ENCODE measurements at regions not wholly inside any gene's neighbourhood (a gene's known extent, or its start where the extent isn't known, plus 50 kb on each side); places are given as distances from the start of the nearest gene placed in this dataset.
"Not testable (repeated sequence)": the region's sequence is repeated elsewhere in the genome, so short reads cannot be mapped to it uniquely, and the experiment has no call there.

DNA sequence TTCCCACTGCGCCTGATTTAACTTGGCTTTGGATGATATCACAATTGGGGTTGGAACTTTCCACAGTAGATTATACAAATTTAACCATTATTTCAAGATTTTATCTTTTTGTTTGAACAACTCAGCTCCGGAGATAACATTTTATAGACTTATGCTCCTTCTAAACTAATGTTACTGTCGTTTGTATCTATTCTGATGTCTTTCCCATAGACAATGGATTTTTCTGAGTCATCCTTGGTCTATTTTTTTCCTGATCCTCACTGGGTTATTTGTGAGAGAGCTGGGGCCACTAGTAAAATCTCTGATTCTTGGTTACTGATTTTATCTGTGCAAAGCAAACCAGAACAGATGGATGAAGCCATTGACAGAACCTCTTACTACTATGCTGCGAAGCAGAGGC is 175.1 kb downstream of the SLC38A4 start:
- TF ChIP-seq POLR2AphosphoS5 (IDR thresholded peaks at IDR 0.05) (no peak), POLR2A (IDR thresholded peaks at IDR 0.05) (no peak)
- TF ChIP-seq, protein P1, sequence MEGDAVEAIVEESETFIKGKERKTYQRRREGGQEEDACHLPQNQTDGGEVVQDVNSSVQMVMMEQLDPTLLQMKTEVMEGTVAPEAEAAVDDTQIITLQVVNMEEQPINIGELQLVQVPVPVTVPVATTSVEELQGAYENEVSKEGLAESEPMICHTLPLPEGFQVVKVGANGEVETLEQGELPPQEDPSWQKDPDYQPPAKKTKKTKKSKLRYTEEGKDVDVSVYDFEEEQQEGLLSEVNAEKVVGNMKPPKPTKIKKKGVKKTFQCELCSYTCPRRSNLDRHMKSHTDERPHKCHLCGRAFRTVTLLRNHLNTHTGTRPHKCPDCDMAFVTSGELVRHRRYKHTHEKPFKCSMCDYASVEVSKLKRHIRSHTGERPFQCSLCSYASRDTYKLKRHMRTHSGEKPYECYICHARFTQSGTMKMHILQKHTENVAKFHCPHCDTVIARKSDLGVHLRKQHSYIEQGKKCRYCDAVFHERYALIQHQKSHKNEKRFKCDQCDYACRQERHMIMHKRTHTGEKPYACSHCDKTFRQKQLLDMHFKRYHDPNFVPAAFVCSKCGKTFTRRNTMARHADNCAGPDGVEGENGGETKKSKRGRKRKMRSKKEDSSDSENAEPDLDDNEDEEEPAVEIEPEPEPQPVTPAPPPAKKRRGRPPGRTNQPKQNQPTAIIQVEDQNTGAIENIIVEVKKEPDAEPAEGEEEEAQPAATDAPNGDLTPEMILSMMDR (IDR thresholded peaks at IDR 0.05): no peak
- Histone ChIP-seq H3K4me1 (replicated peaks) (no peaks in the 10 kb centered on the region), H3K36me3 (no peaks in the 10 kb centered on the region), H3K9me3 (no peaks in the 10 kb centered on the region), H3K27ac (no peak overlapping the region), H3K27me3 (replicated peaks; ENCODE audit: insufficient read depth) (no peaks in the 10 kb centered on the region), H3K4me3 (no peak overlapping the region)
- DNase-seq (ENCODE audit: low spot score): no peak
- intact Hi-C loops (cut with DNase I): loop anchor here (10.0 kb wide), 1 partner anchor 76 kb away; no protein-coding TSS in a partner anchor
- 24% methylated on average over 4 of the region's 4 CpGs for WGBS

DNA sequence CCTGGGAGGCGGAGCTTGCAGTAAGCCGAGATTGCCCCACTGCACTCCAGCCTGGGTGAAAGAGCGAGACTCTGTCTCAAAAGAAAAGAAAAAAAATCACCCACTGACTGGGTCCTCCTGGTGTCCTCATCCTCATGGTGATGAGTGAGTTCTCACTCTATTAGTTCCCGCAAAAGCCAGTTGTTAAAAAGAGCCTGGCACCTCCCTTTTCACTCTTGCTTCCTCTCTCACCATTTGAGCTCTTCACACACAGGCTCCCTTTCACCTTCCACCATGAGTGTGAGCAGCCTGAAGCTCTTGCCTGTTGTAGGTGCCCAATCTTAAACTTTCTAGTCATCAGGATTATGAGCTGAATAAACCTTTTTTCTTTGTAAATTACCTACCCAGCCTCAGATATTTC is 176.4 kb downstream of the SLC38A4 start:
- intact Hi-C loops (cut with DNase I): no loop called here
- Histone ChIP-seq H3K4me1 (replicated peaks) (no peaks in the 10 kb centered on the region), H3K9me3 (no peaks in the 10 kb centered on the region), H3K4me3 (no peak overlapping the region), H3K27ac (no peak overlapping the region), H3K27me3 (replicated peaks; ENCODE audit: insufficient read depth) (no peaks in the 10 kb centered on the region), H3K36me3 (no peaks in the 10 kb centered on the region)
- DNase-seq (ENCODE audit: low spot score): no peak
- TF ChIP-seq POLR2A (IDR thresholded peaks at IDR 0.05) (no peak), POLR2AphosphoS5 (IDR thresholded peaks at IDR 0.05) (no peak)
- TF ChIP-seq, protein P1 (IDR thresholded peaks at IDR 0.05): no peak
- 98% methylated on average over 4 of the region's 4 CpGs for WGBS

DNA sequence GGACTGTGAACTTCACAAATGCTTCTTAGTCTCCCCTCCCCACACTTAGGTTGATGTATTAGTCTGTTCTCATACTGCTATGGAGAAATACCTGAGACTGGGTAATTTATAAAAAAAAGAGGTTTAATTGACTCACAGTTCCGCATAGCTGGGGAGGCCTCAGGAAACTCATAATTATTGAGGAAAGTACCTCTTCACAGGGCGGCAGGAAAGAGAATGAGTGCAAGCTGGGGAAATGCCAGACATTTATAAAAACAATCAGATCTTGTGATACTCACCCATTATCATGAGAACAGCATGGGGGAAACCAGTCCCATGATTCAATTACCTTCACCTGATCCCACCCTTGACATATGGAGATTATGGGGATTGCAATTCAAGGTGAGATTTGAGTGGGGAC is 178.8 kb downstream of the SLC38A4 start:
- H3K9me3 ChIP-seq: no peaks in the 10 kb centered on the region
- TF ChIP-seq POLR2A (IDR thresholded peaks at IDR 0.05) (no peak), POLR2AphosphoS5 (IDR thresholded peaks at IDR 0.05) (no peak)
- TF ChIP-seq, protein P1 (IDR thresholded peaks at IDR 0.05): no peak
- H3K4me1 ChIP-seq (replicated peaks): no peaks in the 10 kb centered on the region
- H3K27ac ChIP-seq: no peak overlapping the region
- no peaks in the 10 kb centered on the region for H3K36me3 ChIP-seq
- no peaks in the 10 kb centered on the region for H3K27me3 ChIP-seq (replicated peaks; ENCODE audit: insufficient read depth)
- WGBS: 75% methylated on average over 2 of the region's 2 CpGs
- DNase-seq (ENCODE audit: low spot score): no peak
- no peak overlapping the region for H3K4me3 ChIP-seq
- intact Hi-C loops (cut with DNase I): no loop called here

DNA sequence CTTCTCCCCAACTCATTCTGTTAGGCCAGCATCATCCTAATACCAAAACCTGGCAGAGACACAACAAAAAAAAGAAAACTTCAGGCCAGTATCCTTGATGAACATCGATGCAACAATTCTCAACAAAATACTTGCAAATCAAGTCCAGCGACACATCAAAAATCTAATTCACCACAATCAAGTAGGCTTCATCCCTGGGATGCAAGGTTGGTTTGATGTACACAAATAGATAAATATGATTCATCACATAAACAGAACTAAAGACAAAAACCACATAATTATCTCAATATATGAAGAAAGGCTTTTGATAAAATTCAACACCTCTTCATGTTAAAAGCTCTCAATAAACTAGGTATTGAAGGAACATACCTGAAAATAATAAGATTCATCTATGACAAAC is 184.1 kb downstream of the SLC38A4 start:
- intact Hi-C loops (cut with DNase I); H3K4me3 ChIP-seq; DNase-seq (ENCODE audit: low spot score); H3K9me3 ChIP-seq; H3K27ac ChIP-seq; H3K36me3 ChIP-seq; H3K4me1 ChIP-seq (replicated peaks); H3K27me3 ChIP-seq (replicated peaks; ENCODE audit: insufficient read depth): not testable (repeated sequence)
- 88% methylated on average over 2 of the region's 2 CpGs for WGBS

DNA sequence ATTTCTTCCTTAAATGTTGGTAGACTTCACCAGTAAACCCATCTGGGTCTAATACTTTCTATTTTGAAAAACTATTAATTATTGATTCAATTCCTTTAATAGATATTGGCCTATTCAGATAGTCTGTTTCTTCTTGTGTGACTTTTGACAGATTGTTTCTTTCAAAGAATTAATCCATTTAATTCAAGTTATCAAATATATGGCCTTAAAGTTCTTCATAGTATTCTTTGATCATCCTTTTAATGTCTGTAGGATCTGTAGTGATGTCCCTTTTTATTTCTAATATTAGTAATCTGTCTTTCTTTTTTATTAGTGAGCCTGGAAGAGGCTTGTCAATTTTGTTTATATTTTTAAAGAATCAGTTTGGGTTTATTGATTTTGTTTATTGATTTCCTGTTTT is 190.0 kb downstream of the SLC38A4 start:
- Histone ChIP-seq H3K4me3 (no peak overlapping the region), H3K4me1 (replicated peaks) (no peaks in the 10 kb centered on the region), H3K9me3 (no peaks in the 10 kb centered on the region), H3K27me3 (replicated peaks; ENCODE audit: insufficient read depth) (no peaks in the 10 kb centered on the region), H3K36me3 (no peaks in the 10 kb centered on the region), H3K27ac (no peak overlapping the region)
- DNase-seq (ENCODE audit: low spot score): no peak
- TF ChIP-seq POLR2A (IDR thresholded peaks at IDR 0.05) (no peak), POLR2AphosphoS5 (IDR thresholded peaks at IDR 0.05) (no peak)
- TF ChIP-seq, protein P1 (IDR thresholded peaks at IDR 0.05): no peak
- intact Hi-C loops (cut with DNase I): no loop called here
